ENCODE measurements at regions not wholly inside any gene's neighbourhood (a gene's known extent, or its start where the extent isn't known, plus 50 kb on each side); places are given as distances from the start of the nearest gene placed in this dataset.

DNA sequence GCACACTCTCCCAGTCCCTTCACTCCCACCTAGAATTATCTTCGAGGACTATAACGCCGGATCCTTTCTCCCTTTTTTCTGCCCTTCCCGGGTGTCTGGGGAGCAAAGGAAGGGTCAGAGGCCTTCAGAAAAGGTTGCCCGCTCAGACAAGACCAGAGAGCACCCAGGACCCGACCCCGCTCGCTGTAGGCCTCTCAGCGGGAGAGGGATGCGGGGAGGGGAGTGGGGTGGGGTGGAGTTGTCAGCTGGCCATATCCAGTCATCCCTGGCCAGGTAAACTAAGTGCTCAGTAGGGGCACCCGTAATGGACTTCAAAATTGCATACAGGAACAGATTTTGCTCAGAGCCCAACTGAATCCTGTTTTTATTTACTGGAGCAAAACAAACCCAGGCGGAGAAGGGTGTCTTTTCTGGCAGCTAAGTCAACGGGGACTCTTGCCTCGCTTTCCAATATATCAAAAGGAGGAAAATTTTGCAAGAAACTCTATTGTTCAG is 65.0 kb downstream of the NOL4 start:
- no peak overlapping the region for H3K27ac ChIP-seq (ENCODE audit: low read depth)
- no peak overlapping the region for H3K4me3 ChIP-seq (ENCODE audit: low read depth, low read length)
- H3K36me3 ChIP-seq (ENCODE audit: insufficient read depth): no peaks in the 10 kb centered on the region
- no peak for DNase-seq (ENCODE audit: extremely low spot score)
- H3K4me1 ChIP-seq (ENCODE audit: insufficient read depth): no peaks in the 10 kb centered on the region
- 51% methylated on average over 14 of the region's 14 CpGs for WGBS

DNA sequence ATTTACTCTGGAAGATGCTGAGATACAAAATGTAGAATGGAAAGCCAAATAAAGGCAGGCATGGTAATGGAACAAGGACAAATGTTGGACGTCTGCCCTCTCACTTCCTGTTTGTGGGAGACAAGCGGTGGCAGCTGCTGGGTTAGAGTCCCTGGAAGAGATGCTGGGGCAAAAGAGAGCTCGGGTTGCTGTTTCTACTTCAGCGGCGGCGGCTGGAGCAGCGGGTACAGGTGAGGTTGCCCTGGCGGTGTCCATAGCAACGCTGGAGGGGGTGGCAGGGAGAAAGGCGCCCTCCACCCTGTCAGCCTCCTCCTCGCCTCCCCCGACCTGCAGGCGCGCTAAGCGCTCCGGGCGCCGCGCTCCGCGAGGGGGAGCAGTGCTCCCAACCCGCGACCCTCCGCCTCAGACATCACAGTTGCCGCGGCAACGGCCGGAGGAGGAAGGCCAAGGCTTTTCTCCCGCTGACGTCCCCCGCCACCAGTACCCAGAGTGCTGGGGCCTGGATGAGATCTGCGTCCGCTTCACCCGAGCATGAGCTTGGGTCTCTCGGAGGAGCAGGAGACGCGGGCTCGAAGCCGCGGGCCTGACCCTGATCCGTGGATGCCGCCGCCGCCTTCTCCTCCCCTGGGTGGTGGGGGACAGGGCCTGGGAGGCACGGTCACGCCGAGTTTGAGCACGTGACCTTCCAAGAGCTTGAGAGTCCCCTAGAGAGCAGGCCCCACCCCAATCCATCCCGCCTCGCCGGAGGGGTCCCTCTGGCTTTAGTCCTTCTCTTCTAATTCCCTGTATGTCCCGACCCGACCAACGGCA is 65.6 kb downstream of the NOL4 start:
- H3K27ac ChIP-seq (ENCODE audit: low read depth): no peak overlapping the region
- peak; percentile 39 for DNase-seq (ENCODE audit: extremely low spot score)
- 2% methylated on average over 54 of the region's 54 CpGs for WGBS
- H3K4me1 ChIP-seq (ENCODE audit: insufficient read depth): no peaks in the 10 kb centered on the region
- peak overlapping the region; percentile 28 for H3K4me3 ChIP-seq (ENCODE audit: low read depth, low read length)
- H3K36me3 ChIP-seq (ENCODE audit: insufficient read depth): no peaks in the 10 kb centered on the region

DNA sequence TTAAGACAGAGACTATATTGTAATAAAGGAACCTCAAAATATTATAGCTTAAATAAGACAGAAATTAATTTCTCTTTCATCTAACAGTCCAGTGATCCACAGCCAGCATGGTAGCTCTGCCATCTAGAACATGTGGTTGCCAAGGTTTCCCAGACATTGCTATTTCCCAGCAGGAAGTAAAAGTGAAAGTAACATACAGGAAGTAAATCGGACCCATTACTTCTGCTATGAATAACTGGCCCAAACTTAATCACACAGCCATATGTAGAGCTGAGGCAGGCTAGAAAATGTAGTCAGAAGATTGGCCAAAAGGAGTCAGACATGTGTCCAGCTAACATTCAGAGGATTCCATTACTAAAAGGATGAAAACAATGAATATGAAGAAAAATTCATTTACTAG is 71.0 kb downstream of the NOL4 start:
- no peak for DNase-seq (ENCODE audit: extremely low spot score)
- no peaks in the 10 kb centered on the region for H3K4me1 ChIP-seq (ENCODE audit: insufficient read depth)
- H3K4me3 ChIP-seq (ENCODE audit: low read depth, low read length): no peak overlapping the region
- no peaks in the 10 kb centered on the region for H3K36me3 ChIP-seq (ENCODE audit: insufficient read depth)
- no peak overlapping the region for H3K27ac ChIP-seq (ENCODE audit: low read depth)
- WGBS: 50% methylated on average over 1 of the region's 1 CpG

GRCh38 chr18:34131006-34131405 is 93.7 kb downstream of the NOL4 start:
- WGBS: 88% methylated on average over 1 of the region's 1 CpG
- Histone ChIP-seq H3K4me1 (ENCODE audit: insufficient read depth) (no peaks in the 10 kb centered on the region), H3K27ac (ENCODE audit: low read depth) (no peak overlapping the region), H3K36me3 (ENCODE audit: insufficient read depth) (no peaks in the 10 kb centered on the region), H3K4me3 (ENCODE audit: low read depth, low read length) (no peak overlapping the region)
- no peak for DNase-seq (ENCODE audit: extremely low spot score)

- no peak overlapping the region for H3K4me3 ChIP-seq (ENCODE audit: low read depth, low read length)
These were observed 96.3 kb downstream of the NOL4 start for GRCh38 chr18:34128436-34128835.

GRCh38 chr18:34126121-34126520 is 98.6 kb downstream of the NOL4 start:
- no peaks in the 10 kb centered on the region for H3K4me1 ChIP-seq (ENCODE audit: insufficient read depth)
- DNase-seq (ENCODE audit: extremely low spot score): no peak
- WGBS: 74% methylated on average over 3 of the region's 3 CpGs

More at GRCh38 chr18:34128436-34128835, 96.3 kb downstream of the NOL4 start:
- no peak for DNase-seq (ENCODE audit: extremely low spot score)
- no peak overlapping the region for H3K27ac ChIP-seq (ENCODE audit: low read depth)
- H3K36me3 ChIP-seq (ENCODE audit: insufficient read depth): no peaks in the 10 kb centered on the region
- no peaks in the 10 kb centered on the region for H3K4me1 ChIP-seq (ENCODE audit: insufficient read depth)

DNA sequence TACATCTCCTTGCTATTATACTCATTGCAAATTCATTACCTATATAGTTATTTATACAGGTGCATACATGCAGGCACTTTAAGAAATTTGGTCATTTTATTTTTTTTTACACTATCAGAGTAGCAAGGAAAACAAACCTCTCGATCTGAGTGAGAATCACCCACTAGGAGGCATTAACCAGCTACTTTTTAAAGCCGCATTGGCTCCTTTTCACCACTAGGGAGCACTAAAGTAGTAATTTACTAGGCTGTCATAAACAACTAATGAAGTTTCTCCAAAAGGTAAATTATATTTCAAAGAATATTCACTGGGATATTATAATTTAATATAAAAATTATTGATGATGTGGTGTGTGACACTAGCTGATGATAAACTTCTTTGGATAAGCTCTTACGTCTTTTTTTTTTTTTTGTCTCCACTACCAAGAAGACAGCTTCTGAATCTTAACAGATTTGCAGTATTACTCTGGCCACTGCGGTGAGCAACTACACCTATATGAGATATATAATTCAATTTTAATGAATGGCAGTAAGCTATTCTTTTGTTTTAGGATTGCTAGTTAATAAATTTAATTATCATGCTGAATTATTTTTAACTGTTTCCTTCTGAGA is 101.9 kb downstream of the NOL4 start:
- WGBS: 26% methylated on average over 4 of the region's 4 CpGs
- no peaks in the 10 kb centered on the region for H3K36me3 ChIP-seq (ENCODE audit: insufficient read depth)
- no peak overlapping the region for H3K4me3 ChIP-seq (ENCODE audit: low read depth, low read length)
- DNase-seq (ENCODE audit: extremely low spot score): peak; percentile 23
- H3K4me1 ChIP-seq (ENCODE audit: insufficient read depth): no peaks in the 10 kb centered on the region
- no peak overlapping the region for H3K27ac ChIP-seq (ENCODE audit: low read depth)

More at GRCh38 chr18:34126121-34126520, 98.6 kb downstream of the NOL4 start:
- Histone ChIP-seq H3K36me3 (ENCODE audit: insufficient read depth) (no peaks in the 10 kb centered on the region), H3K4me3 (ENCODE audit: low read depth, low read length) (no peak overlapping the region), H3K27ac (ENCODE audit: low read depth) (peak overlapping the region; percentile 2)

GRCh38 chr18:34121200-34121721 is 103.5 kb downstream of the NOL4 start:
- no peak overlapping the region for H3K4me3 ChIP-seq (ENCODE audit: low read depth, low read length)
- no peaks in the 10 kb centered on the region for H3K36me3 ChIP-seq (ENCODE audit: insufficient read depth)
- peak; percentile 50 for DNase-seq (ENCODE audit: extremely low spot score)
- no peaks in the 10 kb centered on the region for H3K4me1 ChIP-seq (ENCODE audit: insufficient read depth)
- peak overlapping the region; percentile 10 for H3K27ac ChIP-seq (ENCODE audit: low read depth)
- 50% methylated on average over 4 of the region's 4 CpGs for WGBS

- WGBS: 30% methylated on average over 1 of the region's 1 CpG
- H3K27ac ChIP-seq (ENCODE audit: low read depth): no peak overlapping the region
- no peak overlapping the region for H3K4me3 ChIP-seq (ENCODE audit: low read depth, low read length)
- DNase-seq (ENCODE audit: extremely low spot score): no peak
- H3K4me1 ChIP-seq (ENCODE audit: insufficient read depth): no peaks in the 10 kb centered on the region
- no peaks in the 10 kb centered on the region for H3K36me3 ChIP-seq (ENCODE audit: insufficient read depth)
These were observed 104.4 kb downstream of the NOL4 start for GRCh38 chr18:34120294-34120693.

DNA sequence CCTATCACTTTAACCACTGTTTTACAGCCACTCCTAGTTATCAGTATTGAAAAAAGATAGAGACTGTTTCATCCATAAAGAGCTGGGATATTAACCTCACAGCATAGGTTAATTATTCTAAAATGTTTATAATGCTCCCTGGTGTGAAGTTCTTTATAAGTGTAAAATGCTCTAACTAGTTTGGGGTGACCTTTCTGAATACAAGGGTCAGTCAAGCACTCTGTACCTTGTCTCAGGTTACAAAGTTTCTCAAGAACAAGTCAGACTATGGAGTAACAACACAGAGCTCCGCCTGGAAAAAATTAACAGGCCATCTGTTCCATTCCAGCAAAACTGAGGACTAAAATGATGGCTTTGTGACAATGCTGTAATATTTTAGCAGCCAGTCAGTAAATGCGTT is 107.4 kb downstream of the NOL4 start:
- no peak overlapping the region for H3K4me3 ChIP-seq (ENCODE audit: low read depth, low read length)
- H3K36me3 ChIP-seq (ENCODE audit: insufficient read depth): no peaks in the 10 kb centered on the region
- no peak overlapping the region for H3K27ac ChIP-seq (ENCODE audit: low read depth)
- 60% methylated on average over 2 of the region's 2 CpGs for WGBS
- H3K4me1 ChIP-seq (ENCODE audit: insufficient read depth): no peaks in the 10 kb centered on the region
- DNase-seq (ENCODE audit: extremely low spot score): no peak

DNA sequence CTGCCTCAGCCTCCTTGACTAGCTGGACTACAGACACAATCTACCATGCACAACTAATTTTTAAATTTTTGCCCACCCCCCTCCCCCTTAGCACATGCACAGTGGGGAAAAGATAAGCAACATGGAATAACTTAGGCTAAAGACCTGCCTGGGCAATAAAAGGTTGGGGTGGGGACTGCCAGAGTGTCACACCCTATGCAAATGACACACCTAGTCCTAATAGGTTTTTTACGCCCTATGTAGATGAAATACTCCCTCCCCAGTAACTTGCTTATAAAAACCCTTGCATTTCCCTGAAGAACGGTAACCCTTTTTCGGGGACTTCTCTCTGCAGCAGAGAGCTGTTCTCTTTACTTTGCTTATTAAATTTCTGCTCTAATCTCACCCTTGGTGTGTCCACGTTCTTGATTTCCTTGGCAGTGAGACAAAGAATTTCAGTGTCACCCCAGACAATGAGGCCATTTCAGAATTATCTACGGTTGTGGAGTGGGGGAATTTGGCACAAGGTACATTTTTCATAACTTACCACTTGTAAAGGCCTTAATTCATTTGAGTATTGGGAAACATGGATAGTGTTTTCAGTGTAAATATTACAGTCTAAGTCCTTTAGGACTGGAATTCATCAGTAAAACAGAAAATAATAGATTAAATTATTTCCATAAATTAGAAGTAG is 109.2 kb downstream of the NOL4 start:
- Histone ChIP-seq H3K4me1 (ENCODE audit: insufficient read depth) (no peaks in the 10 kb centered on the region), H3K4me3 (ENCODE audit: low read depth, low read length) (no peak overlapping the region), H3K36me3 (ENCODE audit: insufficient read depth) (no peaks in the 10 kb centered on the region), H3K27ac (ENCODE audit: low read depth) (no peak overlapping the region)
- no peak for DNase-seq (ENCODE audit: extremely low spot score)
- WGBS: 65% methylated on average over 5 of the region's 5 CpGs

DNA sequence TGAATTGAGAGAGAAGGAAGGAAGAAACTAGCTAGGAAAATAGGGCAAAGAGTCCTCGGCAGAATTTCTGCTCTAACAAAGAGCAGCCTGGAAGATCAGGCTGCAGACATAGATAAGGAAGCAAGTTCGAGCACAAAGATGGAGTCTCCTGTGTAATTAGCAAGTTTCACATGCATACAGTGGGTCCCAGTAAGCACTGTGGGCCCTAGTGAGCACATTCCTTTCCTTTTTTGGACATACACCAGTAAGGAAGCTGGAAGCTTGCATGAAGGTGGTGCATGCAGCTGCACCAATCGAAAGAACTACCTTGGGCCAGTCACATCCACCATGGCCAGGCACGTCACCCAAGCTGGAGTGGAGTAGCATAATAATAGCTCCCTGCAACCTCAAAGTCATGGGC is 109.7 kb downstream of the NOL4 start:
- H3K36me3 ChIP-seq (ENCODE audit: insufficient read depth): no peaks in the 10 kb centered on the region
- H3K4me1 ChIP-seq (ENCODE audit: insufficient read depth): no peaks in the 10 kb centered on the region
- whole genome bisulfite sequencing: 78% methylated on average over 4 of the region's 4 CpGs
- no peak overlapping the region for H3K4me3 ChIP-seq (ENCODE audit: low read depth, low read length)
- no peak overlapping the region for H3K27ac ChIP-seq (ENCODE audit: low read depth)
- DNase-seq (ENCODE audit: extremely low spot score): no peak

GRCh38 chr18:34108206-34108605 is 116.5 kb downstream of the NOL4 start:
- no peak for DNase-seq (ENCODE audit: extremely low spot score)
- H3K4me1 ChIP-seq (ENCODE audit: insufficient read depth): no peaks in the 10 kb centered on the region

DNA sequence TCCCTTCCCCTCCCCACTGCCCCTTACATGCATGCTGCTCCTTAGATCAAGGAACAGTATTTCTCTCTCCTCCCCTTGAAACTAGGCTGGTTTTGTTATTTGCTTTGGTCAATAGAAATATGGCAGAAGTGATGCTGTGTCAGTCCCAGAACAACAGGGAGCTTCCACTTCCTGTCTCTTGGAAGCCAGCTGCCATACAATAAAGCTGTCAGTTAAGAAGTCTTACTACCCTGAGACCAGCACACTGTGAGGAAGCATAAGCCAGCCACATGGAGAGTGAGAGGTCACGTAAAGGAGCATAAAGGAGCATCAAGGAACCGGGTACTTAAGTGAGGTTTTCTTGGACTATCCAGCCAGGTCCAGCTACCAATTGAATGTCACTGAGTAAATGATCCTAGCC is 126.6 kb downstream of the NOL4 start:
- no peaks in the 10 kb centered on the region for H3K4me1 ChIP-seq (ENCODE audit: insufficient read depth)
- no peak for DNase-seq (ENCODE audit: extremely low spot score)
- WGBS: 56% methylated on average over 2 of the region's 2 CpGs
- H3K27ac ChIP-seq (ENCODE audit: low read depth): no peak overlapping the region
- no peak overlapping the region for H3K4me3 ChIP-seq (ENCODE audit: low read depth, low read length)
- no peaks in the 10 kb centered on the region for H3K36me3 ChIP-seq (ENCODE audit: insufficient read depth)

More at GRCh38 chr18:34108206-34108605, 116.5 kb downstream of the NOL4 start:
- H3K4me3 ChIP-seq (ENCODE audit: low read depth, low read length): no peak overlapping the region
- H3K27ac ChIP-seq (ENCODE audit: low read depth): no peak overlapping the region
- no peaks in the 10 kb centered on the region for H3K36me3 ChIP-seq (ENCODE audit: insufficient read depth)
